ENCODE measurements at regions not wholly inside any gene's neighbourhood (a gene's known extent, or its start where the extent isn't known, plus 50 kb on each side); places are given as distances from the start of the nearest gene placed in this dataset.
"Not testable (repeated sequence)": the region's sequence is repeated elsewhere in the genome, so short reads cannot be mapped to it uniquely, and the experiment has no call there.

- DNase-seq = no peak
Measured at GRCh38 chr1:182191381-182192115, 130.0 kb upstream of the ZNF648 start.

GRCh38 chr1:182189535-182190066 is 128.1 kb upstream of the ZNF648 start:
- DNase-seq = no peak

GRCh38 chr1:182186757-182187146 is 125.2 kb upstream of the ZNF648 start:
- DNase-seq = no peak

- no peak for DNase-seq
Measured at GRCh38 chr1:182185842-182186756, 124.6 kb upstream of the ZNF648 start.

GRCh38 chr1:182185136-182185535 is 123.6 kb upstream of the ZNF648 start:
- no peak for DNase-seq

- DNase-seq = no peak
Measured at GRCh38 chr1:182183606-182184005, 122.1 kb upstream of the ZNF648 start.

GRCh38 chr1:182182311-182182710 is 120.8 kb upstream of the ZNF648 start:
- no peak for DNase-seq

- no peak for DNase-seq
Measured at GRCh38 chr1:182181167-182181572, 119.7 kb upstream of the ZNF648 start.

GRCh38 chr1:182175361-182175931 is 113.9 kb upstream of the ZNF648 start:
- no peak for DNase-seq

- DNase-seq = no peak
Measured at GRCh38 chr1:182174513-182174855, 113.0 kb upstream of the ZNF648 start.

- no peak for DNase-seq
Measured at GRCh38 chr1:182173808-182174512, 112.4 kb upstream of the ZNF648 start.

GRCh38 chr1:182172699-182173098 is 111.2 kb upstream of the ZNF648 start:
- DNase-seq = no peak

GRCh38 chr1:182170891-182171461 is 109.5 kb upstream of the ZNF648 start:
- DNase-seq = no peak

GRCh38 chr1:182169203-182169602 is 107.7 kb upstream of the ZNF648 start:
- no peak for DNase-seq

GRCh38 chr1:182166750-182167149 is 105.2 kb upstream of the ZNF648 start:
- DNase-seq = no peak

- no peak for DNase-seq
Measured at GRCh38 chr1:182166321-182166720, 104.8 kb upstream of the ZNF648 start.

- DNase-seq = no peak
Measured at GRCh38 chr1:182164273-182164672, 102.8 kb upstream of the ZNF648 start.

GRCh38 chr1:182163821-182164223 is 102.3 kb upstream of the ZNF648 start:
- DNase-seq = no peak

- DNase-seq = no peak
Measured at GRCh38 chr1:182159443-182159842, 97.9 kb upstream of the ZNF648 start.

GRCh38 chr1:182157187-182157586 is 95.7 kb upstream of the ZNF648 start:
- no peak for DNase-seq

- DNase-seq = not testable (repeated sequence)
Measured at GRCh38 chr1:182154425-182154824, 92.9 kb upstream of the ZNF648 start.

- DNase-seq = no peak
Measured at GRCh38 chr1:182149411-182149965, 88.0 kb upstream of the ZNF648 start.
